Liver (tissue), 7 donors: ENCODE measurements at regions not wholly inside any gene's neighbourhood (a gene's known extent, or its start where the extent isn't known, plus 50 kb on each side); places are given as distances from the start of the nearest gene placed in this dataset.

Experiments
- DNase-seq: peaks from one replicate; pipeline ENCODE4 v3.0.0-alpha.2; 2017; ENCODE audit warnings: low spot score
- H3K27ac ChIP-seq, 2 donors: one replicate each; pipeline ENCODE4 v1.7.0; 2013; ENCODE audit warnings: inconsistent platforms in 2 of 2, low read length in 2 of 2, control low read depth in 1 of 2, low read depth in 1 of 2, mild to moderate bottlenecking in 1 of 2
- H3K27me3 ChIP-seq, 4 donors: one replicate each; pipeline versions ENCODE4 v1.6.1 to v1.7.0; 2013; ENCODE audit warnings: low read length in 3 of 4, inconsistent platforms in 1 of 4, mild to moderate bottlenecking in 1 of 4, moderate library complexity in 1 of 4; ENCODE audit not compliant: control insufficient read depth in 4 of 4, insufficient read depth in 4 of 4
- H3K36me3 ChIP-seq, 4 donors: one replicate each; pipeline versions ENCODE4 v1.6.1 to v1.7.0; 2013; ENCODE audit warnings: low read length in 3 of 4, mild to moderate bottlenecking in 3 of 4, low read depth in 1 of 4, moderate library complexity in 1 of 4; ENCODE audit not compliant: control insufficient read depth in 4 of 4, insufficient read depth in 3 of 4
- H3K4me1 ChIP-seq, 4 donors: one replicate each; pipeline versions ENCODE4 v1.6.1 to v1.7.0; 2013; ENCODE audit warnings: low read length in 3 of 4, mild to moderate bottlenecking in 3 of 4, moderate library complexity in 1 of 4; ENCODE audit not compliant: control insufficient read depth in 4 of 4, insufficient read depth in 4 of 4
- H3K4me3 ChIP-seq, 3 donors: one replicate each; pipeline versions ENCODE4 v1.6.1 to v1.7.0; 2013; ENCODE audit warnings: low read length in 3 of 3, control low read depth in 1 of 3, low read depth in 1 of 3, mild to moderate bottlenecking in 1 of 3
- H3K9ac ChIP-seq, 2 donors: one replicate each; pipeline ENCODE4 v1.7.0; 2013; ENCODE audit warnings: low read length in 2 of 2, mild to moderate bottlenecking in 2 of 2, moderate library complexity in 2 of 2, control low read depth in 1 of 2, low read depth in 1 of 2
- H3K9me3 ChIP-seq, 4 donors: one replicate each; pipeline versions ENCODE4 v1.6.1 to v1.7.0; 2013; ENCODE audit warnings: low read length in 3 of 4; ENCODE audit not compliant: control insufficient read depth in 4 of 4
- ATF3 ChIP-seq: IDR thresholded peaks from 2 replicates; pipeline ENCODE4 v1.6.1; 2016; ENCODE audit warnings: antibody characterized with exemption
- EGR1 ChIP-seq, 2 donors: IDR thresholded peaks; 2 replicates each; pipeline ENCODE4 v1.6.1; 2016 to 2018; ENCODE audit warnings: antibody characterized with exemption in 2 of 2, low read depth in 2 of 2
- FOXA1 ChIP-seq: IDR thresholded peaks from 2 replicates; pipeline ENCODE4 v1.6.1; 2016; ENCODE audit warnings: antibody characterized with exemption
- FOXA2 ChIP-seq: IDR thresholded peaks from 2 replicates; pipeline ENCODE4 v1.6.1; 2016; ENCODE audit warnings: antibody characterized with exemption
- GABPA ChIP-seq, 2 donors: IDR thresholded peaks in 1 of 2; conservative IDR thresholded peaks in 1 of 2; 2 replicates each; pipeline ENCODE4 v1.6.1; 2016; ENCODE audit warnings: antibody characterized with exemption in 2 of 2, mild to moderate bottlenecking in 1 of 2, moderate library complexity in 1 of 2
- HNF4A ChIP-seq, 2 donors: conservative IDR thresholded peaks; 2 replicates each; pipeline ENCODE4 v1.6.1; 2016; ENCODE audit warnings: antibody characterized with exemption in 2 of 2, mild to moderate bottlenecking in 2 of 2
- HNF4G ChIP-seq: IDR thresholded peaks from 2 replicates; pipeline ENCODE4 v1.6.1; 2016; ENCODE audit warnings: antibody characterized with exemption
- JUND ChIP-seq, 2 donors: IDR thresholded peaks; 2 replicates each; pipeline ENCODE4 v1.6.1; 2016; ENCODE audit warnings: antibody characterized with exemption in 2 of 2
- MAX ChIP-seq: IDR thresholded peaks from 2 replicates; pipeline ENCODE4 v1.6.1; 2016; ENCODE audit warnings: antibody characterized with exemption
- NR2F2 ChIP-seq: IDR thresholded peaks from 2 replicates; pipeline ENCODE4 v1.6.1; 2016; ENCODE audit warnings: antibody characterized with exemption
- RAD21 ChIP-seq, 2 donors: IDR thresholded peaks; 2 replicates each; pipeline ENCODE4 v1.6.1; 2016; ENCODE audit warnings: antibody characterized with exemption in 2 of 2, mild to moderate bottlenecking in 2 of 2
- REST ChIP-seq: IDR thresholded peaks from 2 replicates; pipeline ENCODE4 v1.6.1; 2016; ENCODE audit warnings: antibody characterized with exemption, mild to moderate bottlenecking
- RXRA ChIP-seq, 2 donors: IDR thresholded peaks; 2 replicates each; pipeline ENCODE4 v1.6.1; 2017 to 2018; ENCODE audit warnings: antibody characterized with exemption in 2 of 2, mild to moderate bottlenecking in 1 of 2
- SP1 ChIP-seq: IDR thresholded peaks from 2 replicates; pipeline ENCODE4 v1.6.1; 2018; ENCODE audit warnings: antibody characterized with exemption, mild to moderate bottlenecking
- TAF1 ChIP-seq: conservative IDR thresholded peaks from 2 replicates; pipeline ENCODE4 v1.6.1; 2016; ENCODE audit warnings: antibody characterized with exemption, mild to moderate bottlenecking
- YY1 ChIP-seq: IDR thresholded peaks from 2 replicates; pipeline ENCODE4 v1.6.1; 2016; ENCODE audit warnings: antibody characterized with exemption, mild to moderate bottlenecking
- ZBTB33 ChIP-seq: IDR thresholded peaks from 2 replicates; pipeline ENCODE4 v1.6.1; 2016; ENCODE audit warnings: antibody characterized with exemption
- TF ChIP-seq, protein P1 (sequence below): fragments of 150-350 bp; IDR thresholded peaks from 2 replicates; pipeline ENCODE4 v1.5.1; 2017; ENCODE audit warnings: improper control_type of control experiment, low read depth, low read length; ENCODE audit not compliant: missing input control
- donor health status: healthy.
- donor health status: healthy.
- donor health status: healthy.
- donor health status: healthy.

DNA sequence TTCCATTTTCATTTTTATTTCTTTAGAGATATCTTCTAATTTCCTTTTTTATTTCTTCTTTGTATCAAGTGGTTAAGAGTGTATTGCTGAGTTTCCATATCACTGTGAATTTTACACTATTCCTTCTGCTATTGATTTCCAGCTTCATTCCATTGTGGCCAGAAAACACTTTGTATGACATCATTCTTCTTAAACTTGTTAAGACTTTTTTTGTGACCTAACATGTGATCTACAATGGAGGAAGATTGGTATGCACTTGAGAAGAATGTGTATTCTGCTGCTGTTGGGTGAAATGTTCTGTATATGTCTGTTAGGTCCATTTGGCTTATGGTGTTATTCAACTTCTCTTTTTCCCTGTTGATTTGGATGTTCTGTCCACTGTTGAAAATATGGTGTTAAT is 274.2 kb upstream of the PUM3 start:
- Histone ChIP-seq H3K27me3 (no peaks in the 10 kb centered on the region), H3K4me1 (no peaks in the 10 kb centered on the region), H3K9ac (no peak overlapping the region), H3K36me3 (no peaks in the 10 kb centered on the region), H3K4me3 (no peak overlapping the region), H3K27ac (no peak overlapping the region), H3K9me3 (peaks cover 0 to 3% (median 2%) of the 10 kb centered on the region in 4 donors)
- no peak for DNase-seq
- TF ChIP-seq EGR1 (IDR thresholded peaks at IDR 0.05; ENCODE audit: low read depth in 2 of 2) (no peak), SP1 (no peak), RXRA (IDR thresholded peaks at IDR 0.05) (no peak), REST (no peak), RAD21 (IDR thresholded peaks at IDR 0.05) (no peak), TAF1 (no peak), HNF4A (conservative IDR thresholded peaks at IDR 0.05) (no peak), ATF3 (no peak), ZBTB33 (no peak), GABPA (IDR thresholded peaks at IDR 0.05 in 1 of 2, conservative IDR thresholded peaks at IDR 0.05 in 1 of 2) (no peak), YY1 (no peak), FOXA2 (no peak), NR2F2 (no peak), HNF4G (no peak)

DNA sequence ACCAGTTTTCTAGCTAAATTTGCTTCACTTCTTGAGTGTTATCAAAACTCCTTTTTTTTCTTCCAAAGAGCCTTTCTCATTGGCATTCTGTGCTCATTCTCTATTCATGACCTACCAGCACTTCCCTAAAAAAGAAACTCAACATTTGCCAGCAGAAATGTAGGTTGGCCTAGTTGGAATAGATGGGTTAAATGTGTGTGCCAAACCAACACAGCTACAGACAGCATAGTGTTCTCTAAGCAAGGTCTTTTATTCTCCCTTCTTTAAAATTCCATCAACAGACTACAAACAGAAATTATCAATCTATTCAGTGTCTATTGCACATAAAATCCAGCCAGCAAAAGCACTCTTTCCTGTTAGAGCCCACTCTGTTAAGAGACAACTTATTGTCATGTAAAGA is 255.8 kb upstream of the PUM3 start:
- H3K9ac ChIP-seq: no peak overlapping the region
- H3K36me3 ChIP-seq: no peaks in the 10 kb centered on the region
- no peak overlapping the region for H3K27ac ChIP-seq
- no peaks in the 10 kb centered on the region for H3K9me3 ChIP-seq
- TF ChIP-seq ATF3 (no peak), YY1 (no peak), SP1 (no peak), HNF4G (no peak), JUND (IDR thresholded peaks at IDR 0.05) (no peak), HNF4A (conservative IDR thresholded peaks at IDR 0.05) (no peak), MAX (no peak), RXRA (IDR thresholded peaks at IDR 0.05) (no peak), REST (no peak), NR2F2 (no peak), TAF1 (no peak), FOXA1 (no peak), RAD21 (IDR thresholded peaks at IDR 0.05) (no peak), GABPA (IDR thresholded peaks at IDR 0.05 in 1 of 2, conservative IDR thresholded peaks at IDR 0.05 in 1 of 2) (no peak), ZBTB33 (no peak), EGR1 (IDR thresholded peaks at IDR 0.05; ENCODE audit: low read depth in 2 of 2) (no peak), FOXA2 (no peak)
- TF ChIP-seq, protein P1, sequence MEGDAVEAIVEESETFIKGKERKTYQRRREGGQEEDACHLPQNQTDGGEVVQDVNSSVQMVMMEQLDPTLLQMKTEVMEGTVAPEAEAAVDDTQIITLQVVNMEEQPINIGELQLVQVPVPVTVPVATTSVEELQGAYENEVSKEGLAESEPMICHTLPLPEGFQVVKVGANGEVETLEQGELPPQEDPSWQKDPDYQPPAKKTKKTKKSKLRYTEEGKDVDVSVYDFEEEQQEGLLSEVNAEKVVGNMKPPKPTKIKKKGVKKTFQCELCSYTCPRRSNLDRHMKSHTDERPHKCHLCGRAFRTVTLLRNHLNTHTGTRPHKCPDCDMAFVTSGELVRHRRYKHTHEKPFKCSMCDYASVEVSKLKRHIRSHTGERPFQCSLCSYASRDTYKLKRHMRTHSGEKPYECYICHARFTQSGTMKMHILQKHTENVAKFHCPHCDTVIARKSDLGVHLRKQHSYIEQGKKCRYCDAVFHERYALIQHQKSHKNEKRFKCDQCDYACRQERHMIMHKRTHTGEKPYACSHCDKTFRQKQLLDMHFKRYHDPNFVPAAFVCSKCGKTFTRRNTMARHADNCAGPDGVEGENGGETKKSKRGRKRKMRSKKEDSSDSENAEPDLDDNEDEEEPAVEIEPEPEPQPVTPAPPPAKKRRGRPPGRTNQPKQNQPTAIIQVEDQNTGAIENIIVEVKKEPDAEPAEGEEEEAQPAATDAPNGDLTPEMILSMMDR: no peak
- peaks cover 0 to 2% (median 0%) of the 10 kb centered on the region in 4 donors for H3K27me3 ChIP-seq
- H3K4me1 ChIP-seq: no peaks in the 10 kb centered on the region
- no peak for DNase-seq
- no peak overlapping the region for H3K4me3 ChIP-seq
